Activated CD8-positive, alpha-beta memory T cell treated with anti-CD3 and anti-CD28 coated beads, Interleukin-2, amount 50 U/mL, for 48 hours (primary cell): ENCODE measurements at regions not wholly inside any gene's neighbourhood (a gene's known extent, or its start where the extent isn't known, plus 50 kb on each side); places are given as distances from the start of the nearest gene placed in this dataset.

Source experiments
- DNase-seq: peaks from one replicate; pipeline ENCODE4 v3.0.0-alpha.2; 2020

GRCh38 chr12:34347367-34347766 lies 325.1 kb downstream of the ALG10 start:
- no peak for DNase-seq

- DNase-seq: no peak
Observed at GRCh38 chr12:34348064-34348463, 325.8 kb downstream of the ALG10 start.

GRCh38 chr12:34348836-34349672 lies 326.8 kb downstream of the ALG10 start:
- DNase-seq: no peak

- DNase-seq: no peak
Observed at GRCh38 chr12:34349673-34349961, 327.3 kb downstream of the ALG10 start.

GRCh38 chr12:34350092-34351041 lies 328.1 kb downstream of the ALG10 start:
- no peak for DNase-seq

GRCh38 chr12:34352098-34352497 lies 329.8 kb downstream of the ALG10 start:
- DNase-seq: no peak

GRCh38 chr12:34354239-34355200 lies 332.2 kb downstream of the ALG10 start:
- DNase-seq: no peak

- no peak for DNase-seq
Observed at GRCh38 chr12:34356233-34356987, 334.1 kb downstream of the ALG10 start.

- DNase-seq: no peak
Observed at GRCh38 chr12:34357791-34358190, 335.5 kb downstream of the ALG10 start.

- no peak for DNase-seq
Observed at GRCh38 chr12:34358198-34358597, 335.9 kb downstream of the ALG10 start.

- no peak for DNase-seq
Observed at GRCh38 chr12:34361721-34362316, 339.5 kb downstream of the ALG10 start.

GRCh38 chr12:34363050-34363673 lies 340.9 kb downstream of the ALG10 start:
- DNase-seq: no peak

- DNase-seq: no peak
Observed at GRCh38 chr12:34368079-34368478, 345.8 kb downstream of the ALG10 start.

GRCh38 chr12:34371050-34371449 lies 348.8 kb downstream of the ALG10 start:
- no peak for DNase-seq

- no peak for DNase-seq
Observed at GRCh38 chr12:34372003-34372402, 349.7 kb downstream of the ALG10 start.

- no peak for DNase-seq
Observed at GRCh38 chr12:34373926-34374325, 351.6 kb downstream of the ALG10 start.

GRCh38 chr12:34376133-34376799 lies 354.0 kb downstream of the ALG10 start:
- DNase-seq: no peak

GRCh38 chr12:34377243-34378035 lies 355.1 kb downstream of the ALG10 start:
- no peak for DNase-seq

GRCh38 chr12:34379142-34379541 lies 356.8 kb downstream of the ALG10 start:
- DNase-seq: no peak

- no peak for DNase-seq
Observed at GRCh38 chr12:34384693-34385092, 362.4 kb downstream of the ALG10 start.
